RWPE1 (cell line): ENCODE measurements at regions not wholly inside any gene's neighbourhood (a gene's known extent, or its start where the extent isn't known, plus 50 kb on each side); places are given as distances from the start of the nearest gene placed in this dataset.

ENCODE experiments used
- CTCF ChIA-PET: fragments of 350-600 bp; sonication (Branson Sonifier 250); formaldehyde crosslinking; extraction: SDS; loops from one replicate; lab custom pipeline; 2021; lab: Yijun Ruan, JAX
- POLR2A ChIA-PET: fragments of 400-600 bp; formaldehyde crosslinking; extraction: SDS; loops from one replicate; lab custom pipeline; 2020; ENCODE audit warnings: antibody characterized with exemption; ENCODE audit not compliant: low non-redundant PET; lab: Yijun Ruan, JAX
- DNase-seq: peaks from one replicate; pipeline ENCODE4 v3.0.0; 2012; ENCODE audit warnings: low spot score
- H3K27ac ChIP-seq: fragments of 450-650 bp; 2 replicates; pipeline ENCODE4 v1.5.1; 2017
- TF ChIP-seq, protein P1 (sequence below): fragments of 450-650 bp; conservative IDR thresholded peaks from 2 replicates; pipeline ENCODE4 v1.5.1; 2017; ENCODE audit warnings: low read depth, mild to moderate bottlenecking

DNA sequence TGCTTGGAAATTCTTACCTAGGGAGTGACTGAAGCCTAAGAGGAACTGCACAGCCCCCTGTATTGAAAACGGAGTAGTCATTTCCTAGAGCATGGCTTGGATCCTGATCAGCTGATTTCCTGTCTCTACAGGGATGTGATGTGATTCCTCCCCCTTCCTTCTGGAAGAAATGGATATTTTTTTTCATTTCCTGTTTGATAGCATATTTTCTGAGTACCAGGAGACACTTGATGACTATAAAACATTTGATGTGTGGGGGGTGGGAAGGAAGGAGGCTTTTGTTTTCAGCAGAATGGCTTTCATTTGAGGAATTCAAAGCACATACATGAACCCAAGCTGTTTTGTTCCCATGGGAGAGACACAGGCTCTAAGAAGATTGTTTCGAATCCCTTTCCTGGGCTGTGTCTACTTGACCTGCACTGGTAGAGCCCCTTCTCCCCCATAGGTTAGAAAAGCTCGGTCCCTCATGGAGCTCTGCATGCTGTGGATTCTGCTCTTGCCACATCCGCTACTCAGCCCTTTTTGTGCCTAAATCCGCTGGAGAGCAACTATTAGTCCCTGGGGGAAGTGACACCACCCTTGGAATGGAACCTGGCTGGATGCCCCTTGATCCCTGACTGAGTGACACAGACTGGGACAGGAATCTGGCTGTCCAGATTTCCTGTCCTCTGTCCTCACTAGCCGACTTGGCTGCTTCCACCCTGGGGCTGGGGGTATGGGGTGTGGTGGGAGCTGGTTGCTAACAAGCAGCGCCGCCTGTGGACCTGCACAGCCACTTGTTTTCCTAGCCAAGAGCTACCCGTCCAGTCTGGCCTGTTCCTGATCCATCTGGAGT lies 71.8 kb upstream of the MACF1 start:
- peak overlapping the region; percentile 91 for H3K27ac ChIP-seq
- CTCF ChIA-PET: interaction anchor here (1.2 to 2.1 kb wide), 5 partner anchors 9 to 126 kb away, joined by 3 to 7 read pairs (median 4); no protein-coding TSS in a partner anchor
- POLR2A ChIA-PET: interaction anchor here (0.7 to 2.0 kb wide), 2 partner anchors 26 to 58 kb away, joined by 3 to 7 read pairs; no protein-coding TSS in a partner anchor
- TF ChIP-seq, protein P1, sequence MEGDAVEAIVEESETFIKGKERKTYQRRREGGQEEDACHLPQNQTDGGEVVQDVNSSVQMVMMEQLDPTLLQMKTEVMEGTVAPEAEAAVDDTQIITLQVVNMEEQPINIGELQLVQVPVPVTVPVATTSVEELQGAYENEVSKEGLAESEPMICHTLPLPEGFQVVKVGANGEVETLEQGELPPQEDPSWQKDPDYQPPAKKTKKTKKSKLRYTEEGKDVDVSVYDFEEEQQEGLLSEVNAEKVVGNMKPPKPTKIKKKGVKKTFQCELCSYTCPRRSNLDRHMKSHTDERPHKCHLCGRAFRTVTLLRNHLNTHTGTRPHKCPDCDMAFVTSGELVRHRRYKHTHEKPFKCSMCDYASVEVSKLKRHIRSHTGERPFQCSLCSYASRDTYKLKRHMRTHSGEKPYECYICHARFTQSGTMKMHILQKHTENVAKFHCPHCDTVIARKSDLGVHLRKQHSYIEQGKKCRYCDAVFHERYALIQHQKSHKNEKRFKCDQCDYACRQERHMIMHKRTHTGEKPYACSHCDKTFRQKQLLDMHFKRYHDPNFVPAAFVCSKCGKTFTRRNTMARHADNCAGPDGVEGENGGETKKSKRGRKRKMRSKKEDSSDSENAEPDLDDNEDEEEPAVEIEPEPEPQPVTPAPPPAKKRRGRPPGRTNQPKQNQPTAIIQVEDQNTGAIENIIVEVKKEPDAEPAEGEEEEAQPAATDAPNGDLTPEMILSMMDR: peak; percentile 34; the same call in 1 of the 2 replicates
- DNase-seq: peak; percentile 61

DNA sequence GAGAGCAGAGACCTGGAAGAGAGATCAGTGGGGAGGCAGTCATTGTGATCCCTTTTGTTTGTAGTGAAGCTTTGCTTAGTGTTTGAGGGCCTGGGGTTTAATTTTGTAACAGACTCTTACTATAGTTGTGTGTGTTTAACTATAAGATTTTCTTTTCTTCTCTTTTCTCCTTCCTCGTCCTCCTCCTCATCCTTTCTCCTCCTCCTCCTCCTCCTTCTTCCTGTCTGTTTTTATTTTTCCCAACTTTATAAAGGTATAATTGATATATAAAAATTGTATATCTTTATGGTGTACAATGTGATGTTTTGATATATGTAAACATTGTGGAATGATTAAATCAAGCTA lies 71.2 kb upstream of the MACF1 start:
- no peak for DNase-seq
- ChIA-PET CTCF (interaction anchor here (1.2 to 2.1 kb wide), 3 partner anchors 25 to 59 kb away, joined by 4 to 7 read pairs (median 4); no protein-coding TSS in a partner anchor), POLR2A (interaction anchor here (0.7 to 2.0 kb wide), 2 partner anchors 26 to 58 kb away, joined by 3 to 7 read pairs; no protein-coding TSS in a partner anchor)
- H3K27ac ChIP-seq: peak overlapping the region; percentile 91
- TF ChIP-seq, protein P1: no peak

DNA sequence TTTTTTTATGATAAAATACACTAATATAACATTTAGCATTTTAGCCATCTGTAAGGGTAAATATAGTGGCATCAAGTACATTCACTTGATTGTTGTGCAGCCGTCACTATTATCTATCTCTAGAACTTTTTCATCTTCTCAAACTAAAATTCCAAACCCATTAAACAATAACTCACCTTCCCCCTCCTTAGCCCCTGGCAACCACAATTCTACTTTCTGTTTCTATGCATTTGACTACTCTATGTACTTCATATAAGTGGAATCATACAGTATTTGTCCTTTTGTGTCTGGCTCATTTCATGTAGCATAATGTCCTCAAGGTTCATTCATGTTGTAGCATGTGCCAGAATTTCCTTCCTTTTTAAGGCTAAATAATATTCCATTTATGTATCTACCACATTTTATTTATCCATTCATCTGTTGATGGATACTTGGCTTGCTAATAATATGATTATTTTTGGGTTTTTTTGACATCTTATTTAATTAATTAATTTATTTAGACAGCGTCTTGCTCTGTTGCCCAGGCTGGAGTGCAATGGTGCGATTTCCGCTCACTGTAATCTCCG lies 69.6 kb upstream of the MACF1 start:
- CTCF ChIA-PET: interaction anchor here (0.6 kb wide), 1 partner anchor 585 kb away, joined by 6 read pairs; no protein-coding TSS in a partner anchor
- DNase-seq: no peak
- H3K27ac ChIP-seq: no peak overlapping the region
- TF ChIP-seq, protein P1: no peak
- POLR2A ChIA-PET: no interaction called here

DNA sequence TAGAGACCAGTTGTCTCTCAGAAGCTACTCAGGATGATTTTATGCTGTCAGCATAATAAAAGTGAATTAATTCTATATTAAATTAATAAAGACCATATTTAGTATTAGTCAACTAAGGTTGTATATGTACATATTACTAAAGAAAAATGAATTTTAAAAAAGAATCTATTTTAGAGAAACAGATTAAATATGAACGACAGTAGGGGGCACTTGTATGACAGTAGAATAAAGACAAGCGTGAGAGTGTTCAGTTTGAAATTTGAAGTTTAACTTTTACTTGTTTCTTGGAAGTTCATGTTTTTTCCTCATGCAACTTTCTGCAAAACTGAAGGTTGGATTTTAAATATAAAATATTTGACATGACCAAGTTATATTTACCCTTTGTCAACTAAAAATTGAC lies 67.9 kb upstream of the MACF1 start:
- H3K27ac ChIP-seq: no peak overlapping the region
- ChIA-PET POLR2A (no interaction called here), CTCF (interaction anchor here (1.2 kb wide), 1 partner anchor 56 kb away, joined by 5 read pairs; no protein-coding TSS in a partner anchor)
- TF ChIP-seq, protein P1: no peak
- DNase-seq: no peak

DNA sequence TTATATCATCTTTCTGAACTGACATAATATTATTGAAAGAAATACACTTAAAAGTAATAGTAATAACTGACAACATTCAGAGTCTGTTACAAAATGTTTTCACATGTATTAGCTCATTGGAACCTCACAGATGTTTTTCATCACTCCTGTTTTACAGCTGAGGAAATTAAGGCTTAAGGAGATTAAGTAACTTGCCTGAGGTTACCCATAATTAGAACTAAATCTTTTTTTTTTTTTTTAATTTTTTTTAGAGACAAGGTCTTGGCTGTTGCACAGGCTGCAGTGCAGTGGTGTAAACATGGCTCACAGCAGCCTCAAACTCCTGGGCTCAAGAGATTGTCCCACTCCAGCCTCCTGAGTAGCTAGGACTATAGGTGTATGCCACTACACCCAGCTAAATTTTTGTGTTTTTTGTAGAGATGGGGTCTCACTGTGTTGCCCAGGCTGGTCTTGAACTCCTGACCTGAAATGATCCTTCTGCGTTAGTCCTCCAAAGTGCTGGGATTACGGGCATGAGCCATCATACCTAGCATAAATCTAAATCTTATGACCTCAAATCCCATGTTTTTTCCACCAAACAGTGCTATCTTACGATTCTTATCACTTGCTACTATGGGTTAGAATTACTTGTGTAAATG lies 64.7 kb upstream of the MACF1 start:
- CTCF ChIA-PET: interaction anchor here (0.6 to 0.7 kb wide), 3 partner anchors 13 to 180 kb away, joined by 3 to 6 read pairs (median 5); no protein-coding TSS in a partner anchor
- DNase-seq: no peak
- TF ChIP-seq, protein P1: no peak
- H3K27ac ChIP-seq: no peak overlapping the region
- POLR2A ChIA-PET: no interaction called here

DNA sequence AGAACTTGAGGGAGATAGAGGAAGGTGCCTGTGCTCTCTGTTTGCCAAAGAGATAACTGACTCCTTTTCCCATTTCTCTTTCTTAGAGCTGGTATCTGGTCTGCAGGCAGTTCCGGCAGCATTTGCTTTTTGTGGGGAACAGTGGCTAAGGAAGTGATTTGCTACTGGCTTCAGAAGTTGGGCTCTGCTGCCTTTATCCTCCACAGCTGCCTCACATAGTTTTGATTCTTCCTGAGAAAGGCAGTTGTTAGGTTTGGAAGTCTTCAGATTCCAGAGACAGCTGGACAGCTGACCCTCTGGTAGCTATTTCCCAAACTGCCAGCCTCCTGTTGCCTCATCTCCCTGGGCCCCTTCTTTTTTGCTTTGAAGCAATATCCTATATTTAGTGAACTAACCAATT lies 62.6 kb upstream of the MACF1 start:
- ChIA-PET POLR2A (interaction anchor here (1.1 kb wide), 1 partner anchor 36 kb away, joined by 3 read pairs; no protein-coding TSS in a partner anchor), CTCF (interaction anchor here (0.7 to 1.4 kb wide), 3 partner anchors 10 to 50 kb away, joined by 4 to 13 read pairs (median 4); no protein-coding TSS in a partner anchor)
- H3K27ac ChIP-seq: peak overlapping the region; percentile 57; the same call in 1 of the 2 replicates
- no peak for DNase-seq
- TF ChIP-seq, protein P1: no peak
